ENCODE measurements at regions not wholly inside any gene's neighbourhood (a gene's known extent, or its start where the extent isn't known, plus 50 kb on each side); places are given as distances from the start of the nearest gene placed in this dataset.

DNA sequence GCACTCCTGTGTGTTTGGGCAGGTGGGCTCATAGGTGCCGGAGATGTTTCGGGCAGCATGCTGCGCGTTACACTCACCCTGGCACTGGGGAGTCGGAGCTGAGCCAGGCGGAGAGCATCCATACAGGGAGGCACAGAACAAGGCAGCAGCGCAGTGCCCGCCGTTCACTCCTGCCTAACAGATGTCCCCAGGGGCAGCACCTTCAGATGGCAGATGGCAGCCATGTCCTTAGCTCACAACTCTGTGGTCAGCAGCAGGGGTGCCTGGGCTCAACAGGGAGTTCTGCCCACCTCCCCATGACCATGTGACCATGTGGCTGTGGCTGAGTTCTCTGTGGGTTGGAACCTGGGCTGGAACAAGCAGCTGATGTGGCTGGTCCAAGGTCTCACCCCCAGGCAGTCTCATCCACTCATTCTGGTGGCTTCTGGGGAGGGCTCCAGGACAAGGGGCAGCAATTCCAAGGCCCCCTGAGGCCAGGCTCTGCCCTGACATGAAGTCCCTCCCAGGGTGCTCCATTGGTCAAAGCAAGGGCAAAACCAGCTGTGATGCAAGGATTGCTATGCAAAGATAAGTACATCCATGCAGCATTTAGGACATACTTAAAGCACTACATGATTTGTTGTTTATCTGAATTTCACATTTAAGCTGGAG lies 64.2 kb downstream of the MRPL36 start:
- no peak overlapping the region for H3K27ac ChIP-seq
- no peaks in the 10 kb centered on the region for H3K4me1 ChIP-seq (ENCODE audit: insufficient read depth)
- H3K9me2 ChIP-seq (replicated peaks; ENCODE audit: insufficient read depth), result no peaks in the 10 kb centered on the region
- H4K20me1 ChIP-seq (ENCODE audit: insufficient read depth, poor library complexity, severe bottlenecking), result no peaks in the 10 kb centered on the region
- H3K4me2 ChIP-seq, result no peak overlapping the region
- WGBS (ENCODE audit: low lambda C conversion rate, missing lambda C conversion rate), result 98% methylated on average over 9 of the region's 9 CpGs
- no peak for DNase-seq (ENCODE audit: low spot score)
- no peak overlapping the region for H3K4me3 ChIP-seq
- H3K79me2 ChIP-seq, result no peaks in the 10 kb centered on the region
- H3K36me3 ChIP-seq (replicated peaks; ENCODE audit: insufficient read depth, low read depth), result no peaks in the 10 kb centered on the region
- no peaks in the 10 kb centered on the region for H3K9me3 ChIP-seq (ENCODE audit: low read depth)
- no peaks in the 10 kb centered on the region for H3K27me3 ChIP-seq
- TF ChIP-seq EZH2phosphoT487 (IDR thresholded peaks at IDR 0.05; ENCODE audit: low read depth, severe bottlenecking, unreplicated experiment) (no peak), EZH2 (IDR thresholded peaks at IDR 0.05; ENCODE audit: borderline replicate concordance) (no peak)
- TF ChIP-seq, protein P1, sequence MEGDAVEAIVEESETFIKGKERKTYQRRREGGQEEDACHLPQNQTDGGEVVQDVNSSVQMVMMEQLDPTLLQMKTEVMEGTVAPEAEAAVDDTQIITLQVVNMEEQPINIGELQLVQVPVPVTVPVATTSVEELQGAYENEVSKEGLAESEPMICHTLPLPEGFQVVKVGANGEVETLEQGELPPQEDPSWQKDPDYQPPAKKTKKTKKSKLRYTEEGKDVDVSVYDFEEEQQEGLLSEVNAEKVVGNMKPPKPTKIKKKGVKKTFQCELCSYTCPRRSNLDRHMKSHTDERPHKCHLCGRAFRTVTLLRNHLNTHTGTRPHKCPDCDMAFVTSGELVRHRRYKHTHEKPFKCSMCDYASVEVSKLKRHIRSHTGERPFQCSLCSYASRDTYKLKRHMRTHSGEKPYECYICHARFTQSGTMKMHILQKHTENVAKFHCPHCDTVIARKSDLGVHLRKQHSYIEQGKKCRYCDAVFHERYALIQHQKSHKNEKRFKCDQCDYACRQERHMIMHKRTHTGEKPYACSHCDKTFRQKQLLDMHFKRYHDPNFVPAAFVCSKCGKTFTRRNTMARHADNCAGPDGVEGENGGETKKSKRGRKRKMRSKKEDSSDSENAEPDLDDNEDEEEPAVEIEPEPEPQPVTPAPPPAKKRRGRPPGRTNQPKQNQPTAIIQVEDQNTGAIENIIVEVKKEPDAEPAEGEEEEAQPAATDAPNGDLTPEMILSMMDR (IDR thresholded peaks at IDR 0.05; ENCODE audit: poor library complexity), result no peak
- H2AFZ ChIP-seq, result no peak overlapping the region

DNA sequence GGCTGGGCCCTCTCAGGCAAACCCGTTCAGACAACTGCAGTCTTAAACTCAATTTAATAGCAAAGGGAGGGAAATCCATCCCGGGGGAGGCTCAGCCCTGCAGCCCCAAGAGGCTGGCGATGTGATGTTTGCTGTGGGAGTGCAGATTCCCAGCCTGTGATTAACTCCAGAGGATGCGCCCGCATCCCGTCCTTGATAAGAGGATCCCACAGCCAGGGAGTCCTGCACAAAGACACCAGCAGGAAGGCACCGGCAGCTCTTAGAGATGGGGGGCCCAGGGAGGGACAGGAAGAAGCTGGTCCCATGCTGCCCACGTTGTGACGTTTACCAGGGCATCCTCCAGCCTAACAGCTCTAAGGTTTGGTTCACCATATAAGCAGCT lies 64.7 kb downstream of the MRPL36 start:
- Histone ChIP-seq H3K36me3 (replicated peaks; ENCODE audit: insufficient read depth, low read depth) (no peaks in the 10 kb centered on the region), H3K27me3 (no peaks in the 10 kb centered on the region), H3K4me1 (ENCODE audit: insufficient read depth) (no peaks in the 10 kb centered on the region), H3K9me3 (ENCODE audit: low read depth) (no peaks in the 10 kb centered on the region), H3K4me3 (no peak overlapping the region), H2AFZ (no peak overlapping the region), H4K20me1 (ENCODE audit: insufficient read depth, poor library complexity, severe bottlenecking) (no peaks in the 10 kb centered on the region), H3K79me2 (no peaks in the 10 kb centered on the region), H3K4me2 (no peak overlapping the region), H3K27ac (no peak overlapping the region), H3K9me2 (replicated peaks; ENCODE audit: insufficient read depth) (no peaks in the 10 kb centered on the region)
- DNase-seq (ENCODE audit: low spot score), result no peak
- WGBS (ENCODE audit: low lambda C conversion rate, missing lambda C conversion rate), result 53% methylated on average over 9 of the region's 9 CpGs
- TF ChIP-seq, protein P1 (IDR thresholded peaks at IDR 0.05; ENCODE audit: poor library complexity), result no peak
- TF ChIP-seq EZH2 (IDR thresholded peaks at IDR 0.05; ENCODE audit: borderline replicate concordance), result no peak
- TF ChIP-seq EZH2phosphoT487 (IDR thresholded peaks at IDR 0.05; ENCODE audit: low read depth, severe bottlenecking, unreplicated experiment), result no peak

DNA sequence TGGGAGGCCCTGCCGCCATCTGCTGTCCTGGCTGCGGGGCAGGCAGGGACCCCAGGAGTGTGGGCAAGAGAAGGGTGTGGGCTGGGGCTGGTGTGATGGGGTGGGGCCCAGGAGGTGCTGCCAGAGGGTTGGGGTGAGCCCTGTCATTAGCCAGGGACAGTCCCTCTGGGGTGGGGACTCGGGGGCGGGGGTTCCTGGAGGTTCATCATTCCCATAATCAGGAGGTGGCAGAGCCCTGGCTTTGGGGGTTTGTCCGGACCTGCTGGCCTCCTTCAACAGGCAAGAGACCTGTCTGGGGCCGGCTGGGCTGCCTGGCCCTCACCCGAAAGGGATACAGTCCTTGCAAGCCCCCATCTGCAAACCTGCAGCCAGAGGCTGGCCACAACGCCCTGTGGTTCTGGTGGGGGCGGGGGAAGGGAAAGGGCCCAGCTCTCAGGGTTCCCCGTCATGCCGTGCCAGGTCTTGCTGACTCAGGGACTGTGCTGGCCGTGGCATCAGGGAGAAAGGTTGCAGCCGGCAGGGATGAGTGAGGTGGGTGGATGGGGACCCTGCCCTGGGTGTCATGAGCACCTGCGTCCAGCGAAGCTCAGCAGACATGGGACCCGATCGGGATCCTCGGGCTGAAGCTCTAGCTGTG lies 65.2 kb downstream of the MRPL36 start:
- TF ChIP-seq, protein P1 (IDR thresholded peaks at IDR 0.05; ENCODE audit: poor library complexity), result no peak
- TF ChIP-seq EZH2phosphoT487 (IDR thresholded peaks at IDR 0.05; ENCODE audit: low read depth, severe bottlenecking, unreplicated experiment), result no peak
- TF ChIP-seq EZH2 (IDR thresholded peaks at IDR 0.05; ENCODE audit: borderline replicate concordance), result no peak
- Histone ChIP-seq H3K27me3 (no peaks in the 10 kb centered on the region), H3K4me3 (no peak overlapping the region), H3K9me3 (ENCODE audit: low read depth) (no peaks in the 10 kb centered on the region), H4K20me1 (ENCODE audit: insufficient read depth, poor library complexity, severe bottlenecking) (no peaks in the 10 kb centered on the region), H2AFZ (no peak overlapping the region), H3K36me3 (replicated peaks; ENCODE audit: insufficient read depth, low read depth) (no peaks in the 10 kb centered on the region), H3K4me1 (ENCODE audit: insufficient read depth) (no peaks in the 10 kb centered on the region), H3K27ac (no peak overlapping the region), H3K79me2 (no peaks in the 10 kb centered on the region), H3K9me2 (replicated peaks; ENCODE audit: insufficient read depth) (no peaks in the 10 kb centered on the region), H3K4me2 (no peak overlapping the region)
- WGBS (ENCODE audit: low lambda C conversion rate, missing lambda C conversion rate), result 85% methylated on average over 16 of the region's 18 CpGs
- no peak for DNase-seq (ENCODE audit: low spot score)
